ENCODE measurements at regions not wholly inside any gene's neighbourhood (a gene's known extent, or its start where the extent isn't known, plus 50 kb on each side); places are given as distances from the start of the nearest gene placed in this dataset.
"Not testable (repeated sequence)": the region's sequence is repeated elsewhere in the genome, so short reads cannot be mapped to it uniquely, and the experiment has no call there.

DNA sequence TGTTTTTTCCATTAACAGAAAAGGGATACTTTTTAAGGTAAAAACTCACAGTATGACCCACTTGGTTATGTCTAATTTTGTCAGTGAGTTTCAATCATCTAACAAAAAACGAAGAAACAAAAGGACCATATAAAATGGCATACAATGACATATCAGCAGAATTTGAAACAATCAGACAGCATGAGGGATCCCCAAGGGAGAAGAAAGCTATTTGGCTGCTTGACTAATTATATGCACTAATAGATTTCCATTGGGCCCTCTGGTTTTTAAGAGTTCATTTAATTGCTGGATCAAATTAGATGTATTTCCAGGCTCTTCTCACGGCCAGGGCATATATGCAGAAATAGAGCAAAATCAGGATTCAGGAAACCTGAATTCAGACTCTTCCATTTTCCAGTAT, 376.4 kb upstream of the GBE1 start:
- DNase-seq = no peak

DNA sequence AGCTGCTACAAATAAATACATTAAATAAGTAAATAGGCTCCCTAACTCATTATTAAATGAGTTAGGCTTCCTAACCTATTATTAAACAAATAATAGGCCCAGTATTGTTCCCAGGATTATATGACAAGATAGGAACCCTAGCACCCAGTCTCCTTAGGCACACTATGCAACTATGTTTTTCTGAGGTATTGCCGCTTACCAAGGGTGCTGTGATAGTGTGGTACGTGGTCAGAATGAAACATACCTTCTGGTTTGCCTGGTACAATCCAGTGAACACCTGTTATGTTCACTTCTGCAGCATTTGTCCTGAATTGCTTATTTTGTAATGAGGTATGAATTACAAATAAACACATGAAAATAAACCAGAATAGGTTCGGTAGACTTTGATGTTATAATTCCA, 375.6 kb upstream of the GBE1 start:
- DNase-seq = no peak

DNA sequence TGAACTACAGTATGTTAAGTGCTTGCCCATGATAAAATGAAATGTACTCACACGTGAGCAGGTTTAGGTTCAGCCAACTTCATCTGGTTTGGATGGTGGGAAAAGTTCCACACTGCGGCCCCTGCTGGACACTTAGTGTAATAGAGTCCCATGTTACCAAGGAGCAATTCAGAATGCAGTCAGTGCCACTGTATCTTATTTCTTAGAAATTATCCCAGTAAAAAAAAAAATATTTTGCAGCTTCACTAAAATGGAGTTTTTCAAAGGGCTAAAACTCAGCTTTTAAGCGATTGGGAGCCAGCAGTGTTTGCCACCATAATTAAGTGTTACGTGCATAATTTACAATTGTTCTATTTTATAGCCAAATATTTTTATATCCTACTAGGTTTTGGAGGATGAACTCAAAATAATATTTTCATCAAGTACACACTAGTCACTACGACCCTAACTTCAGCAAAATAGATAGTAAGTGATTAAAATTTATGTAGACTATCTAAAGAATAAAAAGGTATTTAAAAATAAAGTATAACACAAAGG, 371.7 kb upstream of the GBE1 start:
- no peak for DNase-seq

DNA sequence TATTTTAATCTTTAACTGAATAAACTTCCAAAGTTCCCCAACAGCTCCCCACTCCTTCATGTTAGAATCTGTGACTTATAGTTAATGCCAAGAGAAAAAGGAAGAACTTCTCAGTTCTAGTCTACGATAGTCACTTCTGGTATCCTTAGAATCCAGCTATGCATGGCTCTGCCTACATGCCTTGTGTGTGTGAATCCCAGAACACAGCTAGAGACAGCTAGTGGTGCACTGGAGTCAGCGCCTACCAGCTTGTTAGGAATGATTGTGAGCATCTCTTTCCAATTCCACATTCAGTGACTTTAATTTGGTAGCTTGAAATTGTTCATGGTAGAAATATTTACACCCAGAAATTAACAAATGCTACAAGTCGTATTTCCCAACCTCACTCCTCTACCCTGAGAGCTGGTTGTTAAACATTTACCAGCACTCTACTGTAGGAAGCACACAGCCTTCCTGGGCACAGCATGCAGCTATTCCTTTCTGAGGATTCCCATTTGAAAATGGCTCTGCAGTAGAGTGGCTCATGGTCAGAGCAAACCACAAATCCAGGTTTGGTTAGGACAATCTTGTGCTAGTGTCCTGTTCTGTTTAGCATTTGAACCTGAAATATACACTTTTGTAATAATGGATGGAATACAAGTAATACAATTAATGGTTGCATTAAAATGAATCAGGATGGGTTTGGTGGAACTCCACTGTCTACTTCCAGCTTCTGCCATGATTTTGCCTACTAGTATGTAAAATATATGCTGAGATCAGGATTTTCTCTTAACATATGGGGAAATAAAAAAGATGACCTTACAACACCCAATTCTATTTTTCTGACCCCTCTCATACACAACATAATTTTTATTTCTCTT, 371.0 kb upstream of the GBE1 start:
- DNase-seq = no peak

DNA sequence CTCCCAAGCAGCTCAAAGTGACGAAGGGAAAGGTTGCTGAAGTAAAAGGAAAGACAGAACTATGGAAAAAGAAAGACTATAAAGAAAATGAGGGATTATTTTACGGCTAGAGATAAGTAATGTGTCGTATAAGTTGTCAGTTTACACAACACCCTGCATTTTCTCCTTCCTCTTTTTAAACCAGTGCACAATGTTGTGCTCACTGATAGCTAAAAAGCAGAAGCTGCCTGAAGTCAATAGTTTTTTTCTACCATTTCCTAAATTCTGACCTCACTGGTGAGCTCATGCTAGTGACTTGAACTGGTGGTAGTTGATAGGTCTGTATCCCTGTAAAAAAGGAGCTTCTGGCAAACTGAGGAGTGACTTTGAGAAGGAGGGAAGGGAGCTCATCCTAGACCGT, 368.6 kb upstream of the GBE1 start:
- no peak for DNase-seq

DNA sequence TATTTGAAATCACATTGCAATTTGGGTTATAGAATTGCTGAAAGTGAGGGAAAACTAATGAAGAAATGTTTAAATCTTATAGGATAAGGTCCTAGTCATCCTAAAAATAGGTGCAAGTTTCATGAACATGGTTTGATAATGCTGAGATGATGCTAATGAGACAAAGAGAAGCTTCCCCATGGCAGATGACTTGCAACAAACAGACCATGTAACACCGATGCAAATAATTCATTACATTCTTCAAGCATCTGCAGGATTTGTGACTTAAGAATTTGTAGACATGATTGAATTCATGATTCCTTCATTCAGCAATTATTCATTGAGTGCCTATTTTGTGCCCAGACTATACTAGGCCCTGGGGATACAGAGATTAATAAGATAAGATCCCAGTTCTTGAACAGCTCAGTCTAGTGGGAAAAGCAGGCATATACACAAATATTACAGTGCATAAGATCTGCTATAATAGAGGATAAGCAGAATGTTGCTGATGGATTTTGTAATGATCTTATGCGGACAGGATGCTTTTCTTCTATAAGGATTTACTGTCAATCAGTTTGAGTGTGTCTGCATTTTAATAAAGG, 367.9 kb upstream of the GBE1 start:
- no peak for DNase-seq

DNA sequence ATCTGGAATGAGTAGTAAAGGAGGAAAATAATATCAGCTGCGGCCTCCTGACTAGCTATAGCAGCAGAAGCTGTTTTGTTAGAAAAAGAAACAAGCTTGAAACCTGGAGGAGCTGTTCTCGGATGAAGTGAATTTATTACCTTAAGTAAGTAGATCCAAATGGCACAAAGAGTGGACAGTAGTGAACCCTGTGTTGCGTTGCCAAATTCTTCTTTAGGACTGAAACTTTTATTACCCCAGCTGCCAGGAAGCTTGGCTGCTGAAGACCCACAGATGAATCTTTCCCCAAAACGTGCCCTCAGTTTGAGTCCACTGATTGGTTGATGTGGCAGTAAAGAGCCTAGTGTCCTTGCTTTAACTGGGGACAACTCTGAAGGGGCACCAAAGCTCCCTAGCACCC, 366.8 kb upstream of the GBE1 start:
- DNase-seq = no peak

DNA sequence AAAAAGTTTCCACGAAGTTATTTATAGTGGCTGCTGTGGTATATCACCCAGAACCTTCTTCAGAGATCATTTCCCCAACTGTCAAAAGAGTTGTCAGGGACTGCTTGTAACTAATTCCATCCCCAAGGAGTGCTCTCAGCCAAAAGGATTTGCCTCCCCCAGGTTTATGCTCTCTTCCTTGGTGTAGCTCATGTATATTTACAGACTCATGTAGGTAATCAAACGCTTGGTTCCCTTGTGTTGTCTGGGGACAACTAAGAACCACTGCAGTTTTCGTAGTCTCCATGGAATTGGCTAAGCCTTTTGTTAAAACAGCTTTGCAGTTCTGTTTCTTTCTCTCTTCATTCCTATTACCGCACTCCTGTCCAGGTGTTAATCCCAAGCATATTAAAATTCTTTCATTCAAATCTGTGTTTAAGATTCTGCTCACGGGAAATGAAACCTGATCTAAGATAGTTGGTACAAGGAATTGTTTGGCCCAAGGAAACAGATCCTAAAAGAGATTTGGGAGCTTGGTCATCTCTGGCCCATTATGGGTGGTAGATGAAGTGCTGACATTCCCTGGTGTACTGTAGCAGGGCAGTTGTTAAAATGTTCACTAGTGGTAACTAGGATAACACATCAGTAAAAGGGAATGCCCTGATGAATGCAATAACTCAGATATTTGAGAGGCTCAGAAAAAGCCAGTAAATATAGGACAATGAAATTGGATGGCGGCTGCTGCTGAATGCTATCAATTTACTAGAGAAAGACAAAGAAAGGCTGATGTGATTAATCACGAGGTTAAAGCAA, 361.3 kb upstream of the GBE1 start:
- no peak for DNase-seq

DNA sequence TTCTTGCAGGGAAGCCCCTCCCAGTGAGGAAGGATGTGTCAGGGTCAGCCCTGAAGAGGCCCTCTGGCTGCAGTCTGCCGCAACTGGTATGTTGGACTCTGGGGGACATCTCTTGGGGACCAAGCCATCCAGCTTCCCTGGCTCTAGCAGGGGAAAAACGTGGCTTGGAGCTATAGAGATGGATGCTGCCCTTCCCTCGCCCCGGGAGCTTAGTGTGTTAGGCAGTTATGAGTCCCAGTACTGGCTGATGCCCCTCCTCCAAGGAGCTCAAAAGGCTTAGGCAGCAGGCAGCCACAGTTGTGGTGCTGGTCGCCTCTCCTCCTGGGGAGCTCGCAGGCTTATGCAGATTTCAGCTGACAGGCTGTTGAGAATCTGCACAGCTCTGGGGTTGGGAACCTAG, 353.1 kb upstream of the GBE1 start:
- no peak for DNase-seq

DNA sequence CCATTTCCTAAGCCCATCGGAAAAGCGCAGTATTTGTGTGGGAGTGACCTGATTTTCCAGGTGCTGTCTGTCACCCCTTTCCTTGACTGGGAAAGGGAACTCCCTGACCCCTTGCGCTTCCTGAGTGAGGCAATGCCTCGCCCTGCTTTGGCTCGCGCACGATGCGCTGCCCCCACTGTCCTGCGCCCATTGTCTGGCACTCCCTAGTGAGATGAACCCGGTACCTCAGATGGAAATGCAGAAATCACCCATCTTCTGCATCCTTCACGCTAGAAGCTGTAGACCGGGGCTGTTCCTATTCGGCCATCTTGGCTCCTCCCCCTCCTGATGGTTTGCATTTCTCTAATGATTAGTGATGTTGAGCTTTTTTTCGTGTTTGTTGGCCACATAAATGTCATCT, 349.3 kb upstream of the GBE1 start:
- DNase-seq = not testable (repeated sequence)

DNA sequence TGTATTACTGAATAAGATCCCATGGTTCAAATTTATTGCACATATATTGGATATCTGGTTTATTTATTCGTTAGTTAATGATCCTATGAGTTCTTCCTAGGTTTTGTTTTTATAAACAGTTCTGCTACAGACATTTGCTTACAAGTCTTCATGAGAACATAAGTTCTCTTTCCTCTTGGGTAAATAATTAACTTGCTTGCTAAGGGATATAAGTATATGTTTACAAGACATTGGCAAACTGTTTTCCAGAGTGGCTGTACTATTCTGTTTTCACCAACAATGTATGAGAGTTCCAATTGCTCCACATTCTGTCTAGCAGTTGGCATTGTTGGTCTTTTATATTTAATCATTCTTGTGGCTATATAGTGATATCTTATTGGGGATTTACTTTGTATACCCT, 341.8 kb upstream of the GBE1 start:
- DNase-seq = no peak

DNA sequence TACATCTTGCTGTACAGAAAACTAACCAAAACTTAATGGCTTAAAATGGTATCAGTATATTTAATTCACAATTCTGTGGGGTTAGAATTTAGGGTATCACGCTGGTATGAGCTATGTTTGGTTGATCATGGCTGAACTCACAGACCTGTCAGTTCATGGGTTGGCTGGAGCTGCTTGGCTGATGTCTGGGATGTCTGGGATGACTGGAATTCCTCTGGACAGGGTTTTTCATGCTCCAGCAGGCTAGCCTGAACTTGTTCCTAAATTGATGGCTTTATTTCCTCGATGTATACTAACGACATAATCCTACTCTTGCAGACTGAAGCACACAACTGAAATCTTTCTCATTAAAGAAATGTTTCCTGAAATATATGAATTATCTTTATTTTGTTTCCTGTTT, 338.9 kb upstream of the GBE1 start:
- no peak for DNase-seq

DNA sequence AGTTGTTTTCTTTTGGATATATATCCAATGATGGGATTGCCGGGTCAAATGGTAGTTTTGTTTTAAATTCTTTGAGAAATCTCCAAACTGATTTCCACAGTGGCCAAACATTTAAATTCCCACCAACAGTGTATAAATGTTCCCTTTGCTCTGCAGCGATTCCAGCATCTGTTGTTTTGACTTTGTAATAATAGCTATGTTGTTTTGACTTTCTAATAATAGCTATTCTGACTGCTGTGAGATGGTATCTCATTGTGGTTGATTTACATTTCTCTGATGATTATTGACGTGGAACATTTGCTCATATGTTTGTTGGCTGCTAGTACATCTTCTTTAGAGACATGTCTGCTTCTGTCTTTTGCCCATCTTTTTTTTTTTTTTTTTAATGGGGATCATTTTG, 332.2 kb upstream of the GBE1 start:
- no peak for DNase-seq

DNA sequence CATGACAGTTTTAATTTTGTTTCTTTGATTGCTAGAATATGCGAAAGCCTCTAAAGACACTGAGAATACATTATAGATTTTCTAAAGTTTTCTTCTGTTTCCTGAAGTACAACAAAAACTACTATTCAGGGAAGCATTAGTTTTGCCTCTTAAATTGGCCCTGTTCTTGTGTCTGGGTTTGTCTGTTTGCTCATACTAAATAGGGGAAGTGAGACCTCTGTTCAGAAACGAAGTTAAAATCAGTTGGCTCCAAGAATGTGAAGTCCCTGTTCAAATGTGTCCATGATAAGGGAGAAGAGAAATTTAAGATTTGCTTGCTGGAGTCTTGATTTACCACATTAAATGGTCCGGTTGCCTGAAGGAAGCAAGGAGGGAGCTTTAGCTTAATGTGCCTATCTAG, 327.3 kb upstream of the GBE1 start:
- DNase-seq = no peak

DNA sequence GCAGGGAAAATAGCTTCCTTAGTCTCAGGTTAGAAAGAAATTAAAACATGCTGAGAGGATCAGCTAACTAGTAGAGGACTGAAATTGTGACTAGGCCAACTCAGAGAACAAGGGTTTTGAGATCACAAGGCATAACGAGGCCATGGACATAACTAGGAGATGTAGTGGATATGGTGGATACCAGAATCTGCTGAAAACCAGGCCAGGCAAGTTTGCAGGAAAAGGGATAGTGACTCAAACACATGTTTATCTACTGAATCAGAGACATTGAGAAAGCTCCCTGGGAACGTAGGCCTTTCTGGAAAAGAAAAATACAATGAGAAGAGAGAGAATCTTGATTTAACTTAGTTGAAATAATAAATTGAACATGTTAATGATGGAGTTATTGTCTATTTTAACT, 326.5 kb upstream of the GBE1 start:
- no peak for DNase-seq

DNA sequence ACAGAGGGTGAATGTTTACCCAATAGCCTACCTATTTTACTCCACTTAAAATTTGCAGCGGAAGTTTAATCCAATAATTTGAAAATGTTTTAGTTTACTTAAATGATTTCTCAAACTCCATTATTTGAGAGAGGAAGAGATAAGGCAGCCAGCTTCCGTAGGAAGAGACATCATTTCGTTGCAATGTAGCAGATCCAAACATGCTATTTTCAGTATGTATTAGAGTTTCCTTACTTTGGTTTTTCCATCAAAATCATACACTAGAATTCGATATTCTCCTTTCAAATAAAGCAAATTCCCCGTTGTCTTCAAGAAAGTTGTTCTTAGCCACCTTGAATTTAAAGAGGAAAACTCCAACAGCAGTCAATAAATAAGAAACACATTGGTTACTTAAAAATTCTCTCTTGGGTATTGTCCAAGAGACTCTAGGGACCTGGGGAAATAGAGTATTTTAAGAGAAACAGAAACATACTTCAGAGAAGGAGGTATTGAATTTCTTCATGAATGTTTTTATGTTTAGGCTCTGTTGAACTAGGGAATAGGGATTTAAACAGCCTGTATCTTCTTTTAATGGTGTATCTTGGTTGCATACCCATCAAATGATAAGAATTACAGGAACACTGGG, 324.5 kb upstream of the GBE1 start:
- no peak for DNase-seq

DNA sequence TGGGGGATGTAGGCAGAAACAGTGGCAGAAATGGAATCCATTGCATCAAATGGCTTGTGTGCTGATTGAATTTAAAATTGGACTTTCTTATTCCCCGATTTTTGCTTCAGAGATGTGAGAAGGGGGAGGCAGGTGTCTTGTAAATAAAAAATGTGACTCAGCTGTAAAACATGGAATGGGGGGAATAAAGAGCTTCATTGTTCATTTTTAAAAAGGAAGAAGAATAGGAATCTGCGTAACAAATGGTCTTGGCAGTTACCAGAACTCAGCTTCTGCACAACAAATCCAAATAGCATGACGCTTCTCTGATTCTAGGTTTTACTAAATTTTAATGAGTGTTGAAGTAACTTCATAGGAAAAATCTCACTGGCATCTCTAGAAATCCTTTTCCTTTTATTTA, 323.9 kb upstream of the GBE1 start:
- no peak for DNase-seq

DNA sequence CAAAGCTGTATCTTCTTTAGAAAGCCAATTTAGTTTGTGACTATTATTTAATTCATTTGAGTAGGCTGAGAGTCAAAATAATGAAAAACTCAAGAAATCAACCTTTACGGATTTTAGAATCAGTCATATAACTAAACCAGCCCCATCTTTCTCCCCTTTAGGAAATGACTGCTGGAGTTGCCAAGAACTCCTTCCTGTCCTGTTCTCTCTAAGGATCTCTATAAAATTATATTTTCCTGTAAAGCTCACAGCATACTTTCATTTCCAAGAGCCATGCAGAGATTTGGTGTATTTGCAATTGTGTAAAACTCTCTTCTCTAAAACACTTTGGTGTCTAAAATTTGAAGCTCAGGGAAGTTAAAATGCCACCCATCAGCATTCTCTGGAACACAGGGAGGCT, 323.4 kb upstream of the GBE1 start:
- DNase-seq = no peak

DNA sequence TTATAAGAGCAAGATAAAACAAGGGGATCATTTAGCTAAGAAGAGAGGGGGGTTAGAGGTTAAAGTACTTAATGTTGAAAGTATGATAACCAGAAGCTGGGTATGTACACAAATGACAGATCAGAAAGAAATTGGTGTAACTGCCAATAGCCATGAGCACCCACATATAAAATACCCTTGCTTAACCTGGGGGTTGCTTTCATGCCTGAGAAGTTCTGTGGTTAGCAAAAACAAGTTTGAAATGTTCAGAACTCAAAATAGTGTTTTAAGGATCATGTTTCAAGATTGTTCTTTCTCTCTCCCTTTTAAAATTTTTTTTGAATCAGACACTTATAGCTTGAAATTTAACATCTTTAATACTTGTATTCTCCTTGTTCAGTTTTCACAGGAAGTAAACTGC, 321.4 kb upstream of the GBE1 start:
- DNase-seq = no peak

DNA sequence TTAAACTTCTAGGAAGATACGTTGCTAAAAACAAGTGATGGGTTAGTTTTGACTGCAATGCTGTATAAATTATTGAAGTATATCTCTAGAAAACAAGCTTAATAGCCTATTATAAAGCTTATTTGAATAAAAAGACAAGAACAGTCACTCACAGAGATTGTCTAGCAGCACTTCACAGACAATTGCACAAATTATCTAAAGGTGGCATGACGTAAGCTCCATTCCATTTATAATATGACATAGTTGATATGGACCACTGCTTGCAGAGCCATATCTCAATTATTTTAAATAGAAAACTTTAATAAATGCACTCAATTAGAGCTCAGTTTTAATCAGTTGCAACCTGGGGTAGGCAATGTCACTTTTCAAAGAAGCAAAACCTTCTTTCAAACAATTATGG, 319.9 kb upstream of the GBE1 start:
- no peak for DNase-seq

DNA sequence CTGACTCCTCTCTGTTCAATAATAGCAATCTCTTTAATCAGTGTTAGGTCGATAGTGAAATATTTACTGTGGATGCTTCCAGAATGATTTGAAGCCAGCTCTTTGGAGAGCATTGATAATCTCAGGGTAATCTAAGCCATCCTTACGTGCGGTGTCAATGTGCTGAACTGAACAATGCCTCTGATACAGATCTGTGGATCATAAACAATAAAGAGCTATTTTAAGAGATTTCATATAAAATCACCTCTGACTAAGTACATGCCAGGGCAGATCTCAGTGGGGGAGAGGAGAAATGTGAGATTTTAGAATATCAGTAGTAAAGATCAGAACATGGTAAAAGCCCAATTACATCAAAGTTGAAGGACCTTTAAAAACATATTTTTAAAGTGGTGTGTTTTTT, 319.3 kb upstream of the GBE1 start:
- no peak for DNase-seq

DNA sequence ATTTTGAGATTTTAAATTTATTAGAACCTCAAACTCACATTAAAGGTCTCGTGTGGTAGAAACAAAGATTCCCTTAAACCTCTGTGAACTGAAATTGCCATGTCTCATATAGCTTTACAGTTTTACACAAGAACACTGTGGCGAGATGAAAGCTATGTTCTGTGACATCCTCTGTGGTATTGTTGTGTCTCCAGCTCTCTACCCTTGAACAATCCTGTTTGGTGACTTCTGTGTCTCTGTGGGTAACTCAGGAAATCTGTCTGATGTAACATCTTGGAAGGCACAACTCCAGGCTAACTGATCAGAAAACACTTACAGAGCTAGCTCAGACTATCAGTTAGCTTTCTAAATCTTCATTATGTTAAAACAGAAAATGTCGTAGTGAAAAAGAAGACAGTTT, 318.8 kb upstream of the GBE1 start:
- DNase-seq = no peak

DNA sequence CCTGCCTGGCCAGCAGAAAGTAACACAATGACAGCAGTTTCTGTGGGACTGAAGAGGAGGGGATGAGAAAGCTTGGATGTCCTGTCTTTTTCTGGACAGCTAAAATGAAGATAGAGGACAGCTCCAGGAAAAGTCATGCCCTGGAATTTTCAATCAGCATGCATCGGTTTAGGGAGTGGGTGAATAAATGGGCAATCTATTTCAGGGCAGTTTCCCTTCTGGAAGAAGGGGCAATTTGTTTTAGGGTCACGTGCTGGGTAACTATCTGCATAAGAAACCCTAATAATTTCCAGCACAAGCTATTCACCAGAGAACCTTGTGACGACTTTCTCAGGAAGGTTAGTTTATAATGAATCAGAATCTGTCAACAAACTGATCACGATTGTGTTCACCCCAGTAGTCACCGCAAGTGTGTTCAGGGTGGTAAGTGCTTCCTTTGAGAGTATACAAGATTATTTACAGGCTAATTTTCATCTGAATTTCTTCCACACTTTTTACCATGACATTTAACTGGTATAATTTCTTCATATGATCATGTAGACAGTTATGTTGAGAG, 318.0 kb upstream of the GBE1 start:
- DNase-seq = no peak
